Trophoblast cell (in vitro differentiated cells and primary cell): ENCODE measurements at regions not wholly inside any gene's neighbourhood (a gene's known extent, or its start where the extent isn't known, plus 50 kb on each side); places are given as distances from the start of the nearest gene placed in this dataset.

Experiments
- DNase-seq, 2 donors: peaks; one replicate each; pipeline ENCODE4 v3.0.0-alpha.2; 2016
- H2AFZ ChIP-seq: 2 replicates; pipeline ENCODE4 v1.6.1; 2013; ENCODE audit warnings: low read length, moderate library complexity, mild to moderate bottlenecking; ENCODE audit not compliant: insufficient read depth, poor library complexity
- H2AK5ac ChIP-seq: 2 replicates; pipeline ENCODE4 v1.6.1; 2013; ENCODE audit warnings: mild to moderate bottlenecking, low read length
- H2BK120ac ChIP-seq: 2 replicates; pipeline ENCODE4 v1.6.1; 2013; ENCODE audit warnings: low read length, mild to moderate bottlenecking, moderate library complexity; ENCODE audit not compliant: insufficient read depth, poor library complexity
- H2BK12ac ChIP-seq: 2 replicates; pipeline ENCODE4 v1.6.1; 2013; ENCODE audit warnings: mild to moderate bottlenecking, low read length, moderate library complexity
- H2BK5ac ChIP-seq: 2 replicates; pipeline ENCODE4 v1.6.1; 2013; ENCODE audit warnings: low read length, low read depth, moderate library complexity, mild to moderate bottlenecking; ENCODE audit not compliant: poor library complexity
- H3K14ac ChIP-seq: 2 replicates; pipeline ENCODE4 v1.6.1; 2013; ENCODE audit warnings: mild to moderate bottlenecking, low read length
- H3K18ac ChIP-seq: 2 replicates; pipeline ENCODE4 v1.6.1; 2013; ENCODE audit warnings: mild to moderate bottlenecking, low read length
- H3K23ac ChIP-seq: 2 replicates; pipeline ENCODE4 v1.6.1; 2013; ENCODE audit warnings: low read length
- H3K27ac ChIP-seq: 2 replicates; pipeline ENCODE4 v1.5.1; 2013; ENCODE audit warnings: low read depth, mild to moderate bottlenecking, inconsistent platforms, low read length, moderate library complexity
- H3K27me3 ChIP-seq: 2 replicates; pipeline ENCODE4 v1.6.1; 2013; ENCODE audit warnings: inconsistent platforms, mild to moderate bottlenecking, low read length, moderate library complexity; ENCODE audit not compliant: insufficient read depth
- H3K36me3 ChIP-seq, 2 experiments: 1 replicate in 1 of 2; 2 replicates in 1 of 2; pipeline ENCODE4 v1.6.1; 2013; ENCODE audit warnings: low read length in 2 of 2, mild to moderate bottlenecking in 2 of 2, moderate library complexity in 1 of 2; ENCODE audit not compliant: insufficient read depth in 2 of 2, control insufficient read depth in 1 of 2
- H3K4ac ChIP-seq: 2 replicates; pipeline ENCODE4 v1.6.1; 2013; ENCODE audit warnings: low read depth, mild to moderate bottlenecking, low read length, moderate library complexity
- H3K4me1 ChIP-seq, 2 experiments: 1 replicate in 1 of 2; 2 replicates in 1 of 2; pipeline ENCODE4 v1.6.1; 2013; ENCODE audit warnings: low read length in 2 of 2, mild to moderate bottlenecking in 2 of 2, moderate library complexity in 1 of 2; ENCODE audit not compliant: insufficient read depth in 2 of 2, control insufficient read depth in 1 of 2
- H3K4me2 ChIP-seq: 2 replicates; pipeline ENCODE4 v1.6.1; 2013; ENCODE audit warnings: inconsistent platforms, mild to moderate bottlenecking, low read length, moderate library complexity
- H3K4me3 ChIP-seq: 2 replicates; pipeline ENCODE4 v1.5.1; 2013; ENCODE audit warnings: mild to moderate bottlenecking, low read depth, low read length, inconsistent platforms
- H3K79me1 ChIP-seq: one replicate; pipeline ENCODE4 v1.6.1; 2013; ENCODE audit warnings: low read length
- H3K79me2 ChIP-seq: 2 replicates; pipeline ENCODE4 v1.6.1; 2013; ENCODE audit warnings: low read length, mild to moderate bottlenecking; ENCODE audit not compliant: control insufficient read depth, insufficient read depth, poor library complexity
- H3K9ac ChIP-seq: 2 replicates; pipeline ENCODE4 v1.6.1; 2013; ENCODE audit warnings: mild to moderate bottlenecking, low read length
- H3K9me3 ChIP-seq: 2 replicates; pipeline ENCODE4 v1.6.1; 2013; ENCODE audit warnings: low read depth, mild to moderate bottlenecking, control low read depth, inconsistent platforms, low read length; ENCODE audit not compliant: insufficient read depth
- H4K12ac ChIP-seq: 2 replicates; pipeline ENCODE4 v1.6.1; 2013; ENCODE audit warnings: low read depth, mild to moderate bottlenecking, low read length, moderate library complexity
- H4K8ac ChIP-seq: 2 replicates; pipeline ENCODE4 v1.6.1; 2013; ENCODE audit warnings: low read depth, mild to moderate bottlenecking, low read length, moderate library complexity
- H4K91ac ChIP-seq: one replicate; pipeline ENCODE4 v1.6.1; 2013; ENCODE audit warnings: low read depth, mild to moderate bottlenecking, low read length, moderate library complexity
- WGBS: extraction: QIAGEN DNeasy Blood & Tissue Kit; methylation state at CpG from one replicate; pipeline ENCODE4 v1.1.7; 2013; ENCODE audit warnings: missing lambda C conversion rate; ENCODE audit not compliant: insufficient read length, insufficient coverage; ENCODE audit errors: extremely low coverage; 5-methylcytosine and 5-hydroxymethylcytosine counted together

- Histone ChIP-seq H4K8ac (no peak overlapping the region), H3K27me3 (no peaks in the 10 kb centered on the region), H3K36me3 (no peaks in the 10 kb centered on the region), H3K23ac (no peak overlapping the region), H4K91ac (no peak overlapping the region), H3K27ac (no peak overlapping the region), H3K4ac (no peak overlapping the region), H3K79me1 (no peaks in the 10 kb centered on the region), H3K4me2 (no peak overlapping the region), H3K9me3 (no peaks in the 10 kb centered on the region), H3K4me1 (no peaks in the 10 kb centered on the region), H2BK5ac (no peak overlapping the region), H3K79me2 (no peaks in the 10 kb centered on the region), H3K14ac (no peak overlapping the region), H2BK12ac (no peak overlapping the region), H2AFZ (no peak overlapping the region), H3K9ac (no peak overlapping the region), H2AK5ac (no peak overlapping the region), H2BK120ac (no peak overlapping the region), H3K4me3 (no peak overlapping the region), H3K18ac (no peak overlapping the region), H4K12ac (no peak overlapping the region)
- DNase-seq = no peak
- WGBS = no CpG with 5 or more reads among the region's 3 CpGs
Measured at GRCh38 chr3:174725303-174725702, 133.8 kb upstream of the NAALADL2 start.

- Histone ChIP-seq H2BK5ac (no peak overlapping the region), H2BK120ac (no peak overlapping the region)
Measured at GRCh38 chr3:174737966-174738365, 121.2 kb upstream of the NAALADL2 start.

GRCh38 chr3:174749143-174749542, 110.0 kb upstream of the NAALADL2 start:
- H2BK120ac ChIP-seq = no peak overlapping the region
- H3K14ac ChIP-seq = no peak overlapping the region
- no peak overlapping the region for H4K12ac ChIP-seq
- H2BK5ac ChIP-seq = no peak overlapping the region
- no peak overlapping the region for H2BK12ac ChIP-seq
- no peak overlapping the region for H3K9ac ChIP-seq
- no peak overlapping the region for H3K18ac ChIP-seq
- H4K91ac ChIP-seq = no peak overlapping the region
- H3K4me3 ChIP-seq = no peak overlapping the region
- H3K4me1 ChIP-seq = no peaks in the 10 kb centered on the region
- no peak for DNase-seq
- H3K9me3 ChIP-seq = no peaks in the 10 kb centered on the region
- H2AFZ ChIP-seq = no peak overlapping the region
- H3K4me2 ChIP-seq = no peak overlapping the region
- H2AK5ac ChIP-seq = no peak overlapping the region
- no peak overlapping the region for H4K8ac ChIP-seq
- H3K79me2 ChIP-seq = no peaks in the 10 kb centered on the region
- no CpG with 5 or more reads among the region's 2 CpGs for WGBS
- H3K27ac ChIP-seq = no peak overlapping the region
- H3K36me3 ChIP-seq = no peaks in the 10 kb centered on the region
- no peaks in the 10 kb centered on the region for H3K79me1 ChIP-seq
- H3K27me3 ChIP-seq = no peaks in the 10 kb centered on the region
- no peak overlapping the region for H3K4ac ChIP-seq
- H3K23ac ChIP-seq = no peak overlapping the region

More at GRCh38 chr3:174737966-174738365, 121.2 kb upstream of the NAALADL2 start:
- no peak overlapping the region for H3K4me2 ChIP-seq
- H4K91ac ChIP-seq = no peak overlapping the region
- H3K27me3 ChIP-seq = peaks cover 3% of the 10 kb centered on the region
- H3K79me1 ChIP-seq = no peaks in the 10 kb centered on the region
- no peak overlapping the region for H2AFZ ChIP-seq
- H3K23ac ChIP-seq = no peak overlapping the region
- no peak overlapping the region for H3K27ac ChIP-seq
- no peak overlapping the region for H2AK5ac ChIP-seq
- no peaks in the 10 kb centered on the region for H3K79me2 ChIP-seq
- WGBS = no CpG with 5 or more reads among the region's 3 CpGs
- no peak overlapping the region for H4K8ac ChIP-seq
- H3K4ac ChIP-seq = no peak overlapping the region
- H2BK12ac ChIP-seq = no peak overlapping the region
- no peak overlapping the region for H3K4me3 ChIP-seq
- no peak overlapping the region for H3K18ac ChIP-seq
- H3K9me3 ChIP-seq = peaks cover 5% of the 10 kb centered on the region
- H3K14ac ChIP-seq = no peak overlapping the region
- no peak for DNase-seq
- H3K9ac ChIP-seq = no peak overlapping the region
- H3K4me1 ChIP-seq = no peaks in the 10 kb centered on the region
- H4K12ac ChIP-seq = no peak overlapping the region
- no peaks in the 10 kb centered on the region for H3K36me3 ChIP-seq

GRCh38 chr3:174755833-174756829, 103.0 kb upstream of the NAALADL2 start:
- no peak overlapping the region for H2AK5ac ChIP-seq
- no peak overlapping the region for H3K9ac ChIP-seq
- no peak overlapping the region for H3K27ac ChIP-seq
- H3K4ac ChIP-seq = no peak overlapping the region
- no peak overlapping the region for H2BK5ac ChIP-seq
- H3K14ac ChIP-seq = no peak overlapping the region
- no peak overlapping the region for H3K18ac ChIP-seq
- no peaks in the 10 kb centered on the region for H3K79me2 ChIP-seq
- H3K4me3 ChIP-seq = no peak overlapping the region
- H4K12ac ChIP-seq = no peak overlapping the region
- H3K9me3 ChIP-seq = no peaks in the 10 kb centered on the region
- no peak overlapping the region for H3K4me2 ChIP-seq
- no peak overlapping the region for H4K91ac ChIP-seq
- no peaks in the 10 kb centered on the region for H3K4me1 ChIP-seq
- no peaks in the 10 kb centered on the region for H3K27me3 ChIP-seq
- no CpG with 5 or more reads among the region's 6 CpGs for WGBS
- no peaks in the 10 kb centered on the region for H3K79me1 ChIP-seq
- H3K36me3 ChIP-seq = no peaks in the 10 kb centered on the region
- H2BK12ac ChIP-seq = no peak overlapping the region
- H3K23ac ChIP-seq = no peak overlapping the region
- no peak overlapping the region for H4K8ac ChIP-seq
- no peak overlapping the region for H2AFZ ChIP-seq
- no peak for DNase-seq
- no peak overlapping the region for H2BK120ac ChIP-seq
